Thyroid gland (tissue), 4 donors: ENCODE measurements at regions not wholly inside any gene's neighbourhood (a gene's known extent, or its start where the extent isn't known, plus 50 kb on each side); places are given as distances from the start of the nearest gene placed in this dataset.

ENCODE experiments used
- DNase-seq, 2 donors: peaks; one replicate each; pipeline ENCODE4 v3.0.0-alpha.2; 2019
- H3K27ac ChIP-seq, 3 donors: fragments of 200-600 bp; sonication (generic); 1 replicate in 2 of 3; 2 replicates in 1 of 3; pipeline ENCODE4 v1.5.1; 2016 to 2019; ENCODE audit warnings: mild to moderate bottlenecking in 1 of 3, moderate library complexity in 1 of 3
- H3K27me3 ChIP-seq: fragments of 200-600 bp; sonication (generic); one replicate; pipeline ENCODE4 v1.5.1; 2019
- H3K36me3 ChIP-seq, 2 donors: fragments of 200-600 bp; sonication (generic); one replicate each; pipeline ENCODE4 v1.5.1; 2016 to 2019
- H3K4me1 ChIP-seq, 2 donors: fragments of 200-600 bp; sonication (generic); one replicate each; pipeline ENCODE4 v1.5.1; 2017 to 2019
- H3K4me3 ChIP-seq, 3 donors: fragments of 200-600 bp; sonication (generic); replicated peaks in 1 of 3; 1 replicate in 2 of 3; 2 replicates in 1 of 3; pipeline ENCODE4 v1.5.1; 2016; ENCODE audit warnings: mild to moderate bottlenecking in 1 of 3
- H3K9me3 ChIP-seq: fragments of 200-600 bp; sonication (generic); one replicate; pipeline ENCODE4 v1.5.1; 2017
- POLR2A ChIP-seq, 2 donors: fragments of 450-650 bp; IDR thresholded peaks; one replicate each; pipeline ENCODE4 v1.6.1; 2017; ENCODE audit warnings: antibody characterized with exemption in 2 of 2, mild to moderate bottlenecking in 2 of 2, moderate library complexity in 1 of 2
- WGBS, 2 donors: methylation state at CpG; one replicate each; pipeline ENCODE4 v1.1.5; 2017; 5-methylcytosine and 5-hydroxymethylcytosine counted together
- intact Hi-C: fragments of 100-400 bp; cut with DNase I; formaldehyde crosslinking; loops from one replicate; pipeline ENCODE4 v1.15.1; 2023
- TF ChIP-seq, protein P1 (sequence below), 6 experiments: fragments of 200-600 bp in 3 of 6; fragments of 450-650 bp in 3 of 6; sonication (generic) in 3 of 6; IDR thresholded peaks; one replicate each; pipeline ENCODE4 v1.5.1; 2016 to 2019; ENCODE audit warnings: antibody characterized with exemption in 6 of 6, mild to moderate bottlenecking in 2 of 6, inconsistent platforms in 1 of 6, moderate library complexity in 1 of 6

DNA sequence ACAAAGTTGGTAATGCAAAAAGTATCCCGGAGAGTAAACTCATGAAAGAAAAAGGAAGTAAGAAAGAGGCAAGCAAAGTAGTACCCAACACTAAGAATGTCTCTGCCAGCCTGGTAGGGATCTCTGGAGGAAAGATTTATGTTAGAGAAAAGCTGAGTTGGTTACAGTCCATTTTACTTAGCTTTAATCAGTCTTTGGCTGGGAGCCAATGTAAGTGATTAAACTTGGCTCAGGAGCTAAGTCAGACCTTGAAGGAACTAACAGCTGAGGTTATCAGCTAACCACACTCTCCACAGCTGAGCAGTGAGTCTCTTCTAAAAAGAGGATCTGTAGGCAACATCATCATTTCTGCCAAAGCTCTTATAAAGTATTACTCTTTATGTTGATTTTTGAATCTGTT, 148.0 kb downstream of the ANKRD7 start:
- WGBS, 2 donors = 81 to 93% methylated on average over 1 of the region's 1 CpG
- H3K9me3 ChIP-seq = no peaks in the 10 kb centered on the region
- no peak for DNase-seq
- no peaks in the 10 kb centered on the region for H3K4me1 ChIP-seq
- TF ChIP-seq, protein P1, sequence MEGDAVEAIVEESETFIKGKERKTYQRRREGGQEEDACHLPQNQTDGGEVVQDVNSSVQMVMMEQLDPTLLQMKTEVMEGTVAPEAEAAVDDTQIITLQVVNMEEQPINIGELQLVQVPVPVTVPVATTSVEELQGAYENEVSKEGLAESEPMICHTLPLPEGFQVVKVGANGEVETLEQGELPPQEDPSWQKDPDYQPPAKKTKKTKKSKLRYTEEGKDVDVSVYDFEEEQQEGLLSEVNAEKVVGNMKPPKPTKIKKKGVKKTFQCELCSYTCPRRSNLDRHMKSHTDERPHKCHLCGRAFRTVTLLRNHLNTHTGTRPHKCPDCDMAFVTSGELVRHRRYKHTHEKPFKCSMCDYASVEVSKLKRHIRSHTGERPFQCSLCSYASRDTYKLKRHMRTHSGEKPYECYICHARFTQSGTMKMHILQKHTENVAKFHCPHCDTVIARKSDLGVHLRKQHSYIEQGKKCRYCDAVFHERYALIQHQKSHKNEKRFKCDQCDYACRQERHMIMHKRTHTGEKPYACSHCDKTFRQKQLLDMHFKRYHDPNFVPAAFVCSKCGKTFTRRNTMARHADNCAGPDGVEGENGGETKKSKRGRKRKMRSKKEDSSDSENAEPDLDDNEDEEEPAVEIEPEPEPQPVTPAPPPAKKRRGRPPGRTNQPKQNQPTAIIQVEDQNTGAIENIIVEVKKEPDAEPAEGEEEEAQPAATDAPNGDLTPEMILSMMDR (IDR thresholded peaks at IDR 0.05) = no peak
- no peak for TF ChIP-seq POLR2A (IDR thresholded peaks at IDR 0.05)
- intact Hi-C loops = no loop called here
- no peaks in the 10 kb centered on the region for H3K36me3 ChIP-seq
- H3K4me3 ChIP-seq = no peak overlapping the region
- no peak overlapping the region for H3K27ac ChIP-seq
- no peaks in the 10 kb centered on the region for H3K27me3 ChIP-seq

DNA sequence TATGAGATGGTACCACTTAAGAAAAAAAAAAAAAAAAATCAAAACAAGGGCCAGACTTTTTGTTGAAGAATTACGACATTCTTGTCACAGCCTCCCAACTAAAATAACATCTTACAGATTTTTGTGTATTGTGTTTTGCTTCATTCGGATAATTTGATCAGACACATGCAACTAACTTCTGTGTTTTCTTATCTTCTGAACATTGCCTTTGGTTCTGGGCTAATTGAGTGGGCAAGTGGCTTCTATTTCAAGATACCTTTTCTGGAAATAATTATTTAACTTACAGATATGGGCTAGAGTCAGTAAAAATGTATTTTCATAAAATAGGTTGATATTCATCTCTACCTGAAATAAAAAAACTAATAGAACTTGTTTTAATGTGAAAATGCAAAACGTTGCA, 165.1 kb downstream of the ANKRD7 start:
- intact Hi-C loops = no loop called here
- no peaks in the 10 kb centered on the region for H3K4me1 ChIP-seq
- H3K27ac ChIP-seq = no peak overlapping the region
- H3K4me3 ChIP-seq = no peak overlapping the region
- WGBS, 2 donors = 75 to 79% methylated on average over 3 of the region's 3 CpGs
- H3K27me3 ChIP-seq = no peaks in the 10 kb centered on the region
- TF ChIP-seq POLR2A (IDR thresholded peaks at IDR 0.05) = no peak
- TF ChIP-seq, protein P1 (IDR thresholded peaks at IDR 0.05) = no peak
- H3K9me3 ChIP-seq = no peaks in the 10 kb centered on the region
- H3K36me3 ChIP-seq = no peaks in the 10 kb centered on the region
- DNase-seq = no peak

DNA sequence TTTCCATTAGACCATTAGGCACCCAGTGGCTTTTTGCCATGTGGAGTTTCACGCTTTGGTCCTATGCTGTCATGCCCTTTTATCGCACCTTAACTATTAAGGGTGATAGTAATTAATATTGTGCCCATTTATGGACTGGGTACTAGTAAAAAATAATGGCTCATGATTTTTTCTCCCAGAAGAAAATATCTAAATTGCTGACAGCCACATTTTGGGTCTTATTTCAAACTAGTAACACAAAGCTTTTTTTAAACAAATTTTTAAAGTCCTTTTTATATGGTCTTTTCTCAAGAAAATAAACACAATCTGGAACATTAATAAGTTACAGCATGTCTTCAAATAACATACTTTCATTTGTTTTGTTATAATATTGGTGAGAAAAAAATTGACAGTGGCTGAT, 179.7 kb downstream of the ANKRD7 start:
- WGBS, 2 donors = 97 to 98% methylated on average over 2 of the region's 2 CpGs

DNA sequence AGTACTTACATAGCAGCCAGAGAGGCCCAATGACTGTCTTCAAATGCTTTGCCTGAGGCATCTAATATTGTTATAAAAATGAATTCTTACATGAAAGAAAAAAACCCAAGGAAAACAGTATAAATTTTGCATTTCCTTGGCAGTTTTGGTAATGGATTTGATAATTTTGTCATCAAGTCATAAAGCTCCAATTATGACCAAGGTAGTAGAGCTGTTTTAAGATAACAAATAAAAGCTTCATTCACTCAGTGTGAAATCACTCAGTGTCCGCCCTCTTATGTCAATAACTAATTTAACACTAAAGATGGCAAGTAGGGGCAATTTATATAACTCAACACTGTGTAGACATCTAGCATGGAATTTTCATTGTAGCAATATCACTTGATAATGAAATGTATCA, 193.9 kb downstream of the ANKRD7 start:
- TF ChIP-seq, protein P1 (IDR thresholded peaks at IDR 0.05) = no peak
- no peak for TF ChIP-seq POLR2A (IDR thresholded peaks at IDR 0.05)
- Histone ChIP-seq H3K4me1 (no peaks in the 10 kb centered on the region), H3K27me3 (no peaks in the 10 kb centered on the region), H3K27ac (no peak overlapping the region), H3K4me3 (no peak overlapping the region), H3K36me3 (no peaks in the 10 kb centered on the region), H3K9me3 (no peaks in the 10 kb centered on the region)
- intact Hi-C loops = no loop called here
- WGBS, 2 donors = 86 to 90% methylated on average over 1 of the region's 1 CpG
- DNase-seq = no peak

More for the DNA sequence above, 179.7 kb downstream of the ANKRD7 start:
- DNase-seq = no peak
- Histone ChIP-seq H3K4me3 (no peak overlapping the region), H3K27ac (no peak overlapping the region), H3K4me1 (no peaks in the 10 kb centered on the region), H3K27me3 (no peaks in the 10 kb centered on the region), H3K9me3 (no peaks in the 10 kb centered on the region), H3K36me3 (no peaks in the 10 kb centered on the region)
- intact Hi-C loops = no loop called here
- TF ChIP-seq POLR2A (IDR thresholded peaks at IDR 0.05) = no peak
- TF ChIP-seq, protein P1 (IDR thresholded peaks at IDR 0.05) = no peak

DNA sequence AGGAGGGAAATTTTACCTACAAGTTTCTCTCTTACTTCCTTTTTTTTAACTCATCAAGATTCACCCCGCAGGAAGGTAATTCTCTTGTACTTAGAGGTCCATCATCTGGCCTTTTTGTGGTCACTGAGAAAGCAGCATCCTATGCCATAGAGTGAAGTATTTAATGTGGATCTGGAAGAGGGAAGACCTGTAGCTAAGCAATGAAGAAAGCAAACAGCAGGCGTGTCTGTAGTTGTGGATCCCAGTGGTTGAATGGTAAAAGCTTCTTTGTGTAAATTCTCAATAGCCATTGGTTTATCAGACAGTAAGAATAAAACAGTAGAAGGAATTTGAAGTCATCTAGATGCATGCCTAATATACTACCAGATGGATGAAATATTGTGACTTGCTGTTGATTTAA, 196.4 kb downstream of the ANKRD7 start:
- WGBS, 2 donors = 76 to 79% methylated on average over 2 of the region's 2 CpGs
- TF ChIP-seq POLR2A (IDR thresholded peaks at IDR 0.05) = no peak
- TF ChIP-seq, protein P1 (IDR thresholded peaks at IDR 0.05) = no peak

More for the DNA sequence above, 196.4 kb downstream of the ANKRD7 start:
- intact Hi-C loops = no loop called here
- DNase-seq = no peak
- Histone ChIP-seq H3K4me1 (no peaks in the 10 kb centered on the region), H3K27me3 (no peaks in the 10 kb centered on the region), H3K36me3 (no peaks in the 10 kb centered on the region), H3K27ac (no peak overlapping the region), H3K9me3 (no peaks in the 10 kb centered on the region), H3K4me3 (no peak overlapping the region)
